IMR-90 (cell line): ENCODE measurements at regions not wholly inside any gene's neighbourhood (a gene's known extent, or its start where the extent isn't known, plus 50 kb on each side); places are given as distances from the start of the nearest gene placed in this dataset.
A peak's percentile ranks its signal among the peaks of the same experiment; 100 is the strongest.

ENCODE experiments used
- ATAC-seq: fragments of 200-7000 bp; cut with Tn5 transposase; 2 replicates; pipeline ENCODE4 v1.9.1; 2020; ENCODE audit warnings: low read depth, mild to moderate bottlenecking, moderate library complexity
- BruUV-seq: library from RNA; stranded (reverse); fragments of 400-500 nt; replicated peaks from 2 replicates; lab custom pipeline; 2021; lab: Mats Ljungman, UMichigan
- CTCF ChIA-PET: fragments of 300-600 bp; formaldehyde crosslinking; extraction: SDS; loops from one replicate; lab custom pipeline; 2021; ENCODE audit warnings: antibody characterized with exemption; lab: Yijun Ruan, JAX
- POLR2A ChIA-PET: fragments of 300-600 bp; sonication (Branson Sonifier 250); formaldehyde crosslinking; loops from one replicate; lab custom pipeline; 2022; ENCODE audit warnings: antibody characterized with exemption; ENCODE audit not compliant: unreplicated experiment; lab: Charles Lee
- DNase-seq: peaks from one replicate; pipeline ENCODE4 v3.0.0; 2013
- H2AFZ ChIP-seq: replicated peaks from 2 replicates; pipeline ENCODE3; 2013; ENCODE audit warnings: low read length, mild to moderate bottlenecking; ENCODE audit not compliant: poor library complexity
- H2AK5ac ChIP-seq: 2 replicates; pipeline ENCODE4 v1.6.1; 2013; ENCODE audit warnings: low read depth, low read length, inconsistent platforms
- H2AK9ac ChIP-seq: replicated peaks from 2 replicates; pipeline ENCODE3; 2013; ENCODE audit warnings: mild to moderate bottlenecking, low read depth, low read length, moderate library complexity; ENCODE audit not compliant: poor library complexity
- H2BK120ac ChIP-seq: 2 replicates; pipeline ENCODE4 v1.6.1; 2013; ENCODE audit warnings: low read depth, low read length, inconsistent platforms
- H2BK15ac ChIP-seq: 3 replicates; pipeline ENCODE4 v1.6.1; 2013; ENCODE audit warnings: low read depth, low read length, inconsistent platforms
- H2BK20ac ChIP-seq: 2 replicates; pipeline ENCODE4 v1.6.1; 2013; ENCODE audit warnings: low read depth, mild to moderate bottlenecking, inconsistent platforms, low read length, moderate library complexity
- H2BK5ac ChIP-seq: 2 replicates; pipeline ENCODE4 v1.6.1; 2013; ENCODE audit warnings: mild to moderate bottlenecking, low read depth, low read length, inconsistent platforms; ENCODE audit not compliant: poor library complexity, severe bottlenecking
- H3K14ac ChIP-seq: replicated peaks from 2 replicates; pipeline ENCODE4 v1.6.1; 2013; ENCODE audit warnings: low read depth, low read length, inconsistent platforms
- H3K18ac ChIP-seq: 2 replicates; pipeline ENCODE4 v1.6.1; 2013; ENCODE audit warnings: low read depth, low read length, control low read depth
- H3K23ac ChIP-seq: 2 replicates; pipeline ENCODE4 v1.6.1; 2013; ENCODE audit warnings: low read depth, low read length, inconsistent platforms
- H3K27ac ChIP-seq: 2 replicates; pipeline ENCODE4 v1.5.1; 2013; ENCODE audit warnings: mild to moderate bottlenecking, control low read depth, low read length; ENCODE audit not compliant: insufficient read depth
- H3K27me3 ChIP-seq: 2 replicates; pipeline ENCODE4 v1.6.1; 2013; ENCODE audit warnings: low read length; ENCODE audit not compliant: control insufficient read depth, insufficient read depth
- H3K36me3 ChIP-seq: 2 replicates; pipeline ENCODE4 v1.6.1; 2013; ENCODE audit warnings: low read length, mixed read lengths; ENCODE audit not compliant: control insufficient read depth, insufficient read depth
- H3K4ac ChIP-seq: 2 replicates; pipeline ENCODE4 v1.6.1; 2013; ENCODE audit warnings: low read depth, low read length, inconsistent platforms
- H3K4me1 ChIP-seq: 2 replicates; pipeline ENCODE4 v1.6.1; 2013; ENCODE audit warnings: low read length, mixed read lengths; ENCODE audit not compliant: control insufficient read depth, insufficient read depth
- H3K4me2 ChIP-seq: 2 replicates; pipeline ENCODE4 v1.6.1; 2013; ENCODE audit warnings: low read depth, mild to moderate bottlenecking, control low read depth, low read length, moderate library complexity
- H3K4me3 ChIP-seq: 2 replicates; pipeline ENCODE4 v1.5.1; 2013; ENCODE audit warnings: low read depth, mild to moderate bottlenecking, control low read depth, low read length, moderate library complexity; ENCODE audit not compliant: insufficient read depth
- H3K56ac ChIP-seq: 2 replicates; pipeline ENCODE4 v1.6.1; 2013; ENCODE audit warnings: low read length, inconsistent platforms; ENCODE audit not compliant: insufficient read depth; ENCODE audit errors: extremely low read depth
- H3K79me1 ChIP-seq, 2 experiments: 2 replicates each; pipeline ENCODE4 v1.6.1; 2013; ENCODE audit warnings: low read length in 2 of 2, inconsistent platforms in 1 of 2, low read depth in 1 of 2
- H3K9ac ChIP-seq: 2 replicates; pipeline ENCODE4 v1.6.1; 2013; ENCODE audit warnings: low read depth, low read length, control low read depth
- H3K9me1 ChIP-seq: 2 replicates; pipeline ENCODE4 v1.6.1; 2013; ENCODE audit warnings: low read length, inconsistent platforms; ENCODE audit not compliant: insufficient read depth
- H3K9me3 ChIP-seq: 2 replicates; pipeline ENCODE4 v1.6.1; 2013; ENCODE audit warnings: low read length; ENCODE audit not compliant: control insufficient read depth, insufficient read depth
- H4K20me1 ChIP-seq: 2 replicates; pipeline ENCODE4 v1.6.1; 2013; ENCODE audit warnings: low read length, inconsistent platforms; ENCODE audit not compliant: insufficient read depth
- H4K5ac ChIP-seq: 2 replicates; pipeline ENCODE4 v1.6.1; 2013; ENCODE audit warnings: mild to moderate bottlenecking, low read depth, low read length, control low read depth
- H4K8ac ChIP-seq, 2 experiments: 2 replicates each; pipeline ENCODE4 v1.6.1; 2013; ENCODE audit warnings: low read depth in 2 of 2, low read length in 2 of 2, control low read depth in 1 of 2, inconsistent platforms in 1 of 2
- H4K91ac ChIP-seq: 2 replicates; pipeline ENCODE4 v1.6.1; 2013; ENCODE audit warnings: low read depth, low read length, inconsistent platforms; ENCODE audit not compliant: insufficient read depth
- CEBPB ChIP-seq: IDR thresholded peaks from 2 replicates; pipeline ENCODE4 v1.6.1; 2012; ENCODE audit warnings: low read depth, low read length, improper control_type of control experiment
- CTCF ChIP-seq: conservative IDR thresholded peaks from 2 replicates; pipeline ENCODE4 v1.5.1; 2012; ENCODE audit warnings: mild to moderate bottlenecking, low read depth, low read length, improper control_type of control experiment
- FOS ChIP-seq: fragments of 150-350 bp; IDR thresholded peaks from 2 replicates; pipeline ENCODE4 v1.6.1; 2016; ENCODE audit warnings: low read depth, low read length
- MAZ ChIP-seq: IDR thresholded peaks from 2 replicates; pipeline ENCODE4 v1.6.1; 2012; ENCODE audit warnings: low read depth, mild to moderate bottlenecking, low read length, improper control_type of control experiment, moderate library complexity, borderline replicate concordance
- MXI1 ChIP-seq: IDR thresholded peaks from 2 replicates; pipeline ENCODE4 v1.6.1; 2012; ENCODE audit warnings: low read depth, mild to moderate bottlenecking, low read length, moderate library complexity, borderline replicate concordance
- NFE2L2 ChIP-seq: fragments of 150-350 bp; IDR thresholded peaks from 2 replicates; pipeline ENCODE4 v1.6.1; 2016; ENCODE audit warnings: low read depth, mild to moderate bottlenecking, low read length
- POLR2A ChIP-seq: IDR thresholded peaks from 2 replicates; pipeline ENCODE4 v1.6.1; 2012; ENCODE audit warnings: mild to moderate bottlenecking, low read depth, low read length
- RAD21 ChIP-seq: IDR thresholded peaks from 2 replicates; pipeline ENCODE4 v1.6.1; 2012; ENCODE audit warnings: low read length, improper control_type of control experiment
- RCOR1 ChIP-seq: IDR thresholded peaks from 2 replicates; pipeline ENCODE4 v1.6.1; 2012; ENCODE audit warnings: mild to moderate bottlenecking, low read length, improper control_type of control experiment; ENCODE audit not compliant: insufficient replicate concordance
- SMC3 ChIP-seq: fragments of 150-350 bp; IDR thresholded peaks from 2 replicates; pipeline ENCODE4 v1.6.1; 2016; ENCODE audit warnings: low read depth, mild to moderate bottlenecking, antibody characterized with exemption, low read length, moderate library complexity
- WGBS, 2 experiments: methylation state at CpG; one replicate each; pipeline versions ENCODE4 v1.1.5 to v1.1.7; 2013; ENCODE audit warnings: missing lambda C conversion rate in 2 of 2; ENCODE audit not compliant: insufficient read length in 1 of 2; ENCODE audit errors: extremely low coverage in 2 of 2; 5-methylcytosine and 5-hydroxymethylcytosine counted together
- dilution Hi-C: fragments of 300-500 bp; cut with HindIII; formaldehyde crosslinking; loops from one replicate; pipeline ENCODE4 v1.14.3; 2018; ENCODE audit warnings: low sequenced_read_pairs; ENCODE audit not compliant: unreplicated experiment
- in situ Hi-C: fragments of 300-500 bp; cut with MboI; formaldehyde crosslinking; loops from 3 replicates; pipeline ENCODE4 v1.14.3; 2019; ENCODE audit warnings: low sequenced_read_pairs, inconsistent platforms, mixed read lengths
- intact Hi-C: fragments of 100-400 bp; cut with micrococcal nuclease; formaldehyde crosslinking; loops from 2 replicates; pipeline ENCODE4 v1.10.0; 2022

GRCh38 chr16:86857807-86858206 is 279.5 kb downstream of the FOXL1 start:
- Histone ChIP-seq H4K8ac (no peak overlapping the region), H3K36me3 (no peaks in the 10 kb centered on the region), H3K9me3 (no peaks in the 10 kb centered on the region), H2AK9ac (no peak overlapping the region), H3K9ac (no peak overlapping the region), H3K4me1 (peaks cover 6% of the 10 kb centered on the region), H3K23ac (peak overlapping the region; percentile 24; the same call in 1 of the 2 replicates), H3K56ac (no peak overlapping the region), H4K5ac (no peak overlapping the region), H3K27ac (no peak overlapping the region), H2BK15ac (peak overlapping the region; percentile 39; the same call in 2 of the 3 replicates), H2BK5ac (peak overlapping the region; percentile 91), H3K27me3 (no peaks in the 10 kb centered on the region; the same call in 1 of the 2 replicates), H3K4ac (peak overlapping the region; percentile 5; the same call in 1 of the 2 replicates), H4K20me1 (no peaks in the 10 kb centered on the region), H3K4me3 (no peak overlapping the region), H2BK120ac (0 out of 2 replicates have a peak overlapping the region, but pooled peaks have one; percentile 8), H2AK5ac (peak overlapping the region; percentile 89), H3K9me1 (peaks cover 15% of the 10 kb centered on the region), H3K18ac (no peak overlapping the region), H2BK20ac (no peak overlapping the region), H4K91ac (no peak overlapping the region), H3K79me1 (no peaks in the 10 kb centered on the region), H3K4me2 (no peak overlapping the region), H2AFZ (peak overlapping the region; percentile 6), H3K14ac (peak overlapping the region; percentile 73)
- POLR2A ChIA-PET = no interaction called here
- no peak for DNase-seq
- WGBS, 2 experiments = 100% methylated on average over 1 of the region's 2 CpGs
- in situ Hi-C loops = no loop called here
- intact Hi-C loops = no loop called here
- no peak for TF ChIP-seq SMC3
- no peak for TF ChIP-seq MXI1
- no peak for TF ChIP-seq POLR2A
- TF ChIP-seq RAD21 = no peak
- TF ChIP-seq FOS = no peak
- no peak for TF ChIP-seq CTCF
- no peak for TF ChIP-seq MAZ
- no peak for TF ChIP-seq RCOR1
- TF ChIP-seq CEBPB = no peak
- TF ChIP-seq NFE2L2 = no peak
- CTCF ChIA-PET = no interaction called here
- no TSS peak for BruUV-seq
- no peak for ATAC-seq
- dilution Hi-C loops = no loop called here
